ENCODE measurements at regions not wholly inside any gene's neighbourhood (a gene's known extent, or its start where the extent isn't known, plus 50 kb on each side); places are given as distances from the start of the nearest gene placed in this dataset.

GRCh38 chr6:51513891-51514747 is 573.3 kb downstream of the PKHD1 start:
- TF ChIP-seq ELK4 (IDR thresholded peaks at IDR 0.05; ENCODE audit: borderline replicate concordance, low read depth, low read length), result no peak
- no peak for TF ChIP-seq TSHZ1 (tag by site-specific recombination; IDR thresholded peaks at IDR 0.05; ENCODE audit: borderline replicate concordance)
- TF ChIP-seq CTCF (tag by site-specific recombination; IDR thresholded peaks at IDR 0.05), result no peak
- TF ChIP-seq AEBP2 (tag by site-specific recombination; IDR thresholded peaks at IDR 0.05; ENCODE audit: borderline replicate concordance), result no peak
- no peak for TF ChIP-seq ZNF626 (tag by site-specific recombination; IDR thresholded peaks at IDR 0.05)
- TF ChIP-seq REST (tag by site-specific recombination; IDR thresholded peaks at IDR 0.05), result no peak
- no peak for TF ChIP-seq ZNF274 (IDR thresholded peaks at IDR 0.05; ENCODE audit: low read length)
- TF ChIP-seq ZNF274 (tag by site-specific recombination; IDR thresholded peaks at IDR 0.05; ENCODE audit: borderline replicate concordance), result no peak
- TF ChIP-seq ZNF473 (tag by site-specific recombination; IDR thresholded peaks at IDR 0.05), result no peak
- TF ChIP-seq ZNF362 (tag by site-specific recombination; IDR thresholded peaks at IDR 0.05), result no peak
- TF ChIP-seq SALL2 (tag by site-specific recombination; IDR thresholded peaks at IDR 0.05; ENCODE audit: borderline replicate concordance), result no peak
- TF ChIP-seq KLF1 (tag by site-specific recombination; IDR thresholded peaks at IDR 0.05), result no peak
- no peak for TF ChIP-seq YY1 (tag by site-specific recombination; IDR thresholded peaks at IDR 0.05)
- TF ChIP-seq FEZF1 (tag by site-specific recombination; IDR thresholded peaks at IDR 0.05), result no peak
- no peak for TF ChIP-seq ZBTB17 (tag by site-specific recombination; IDR thresholded peaks at IDR 0.05)

Measured in HEK293 (cell line).